ENCODE measurements at regions not wholly inside any gene's neighbourhood (a gene's known extent, or its start where the extent isn't known, plus 50 kb on each side); places are given as distances from the start of the nearest gene placed in this dataset.

DNA sequence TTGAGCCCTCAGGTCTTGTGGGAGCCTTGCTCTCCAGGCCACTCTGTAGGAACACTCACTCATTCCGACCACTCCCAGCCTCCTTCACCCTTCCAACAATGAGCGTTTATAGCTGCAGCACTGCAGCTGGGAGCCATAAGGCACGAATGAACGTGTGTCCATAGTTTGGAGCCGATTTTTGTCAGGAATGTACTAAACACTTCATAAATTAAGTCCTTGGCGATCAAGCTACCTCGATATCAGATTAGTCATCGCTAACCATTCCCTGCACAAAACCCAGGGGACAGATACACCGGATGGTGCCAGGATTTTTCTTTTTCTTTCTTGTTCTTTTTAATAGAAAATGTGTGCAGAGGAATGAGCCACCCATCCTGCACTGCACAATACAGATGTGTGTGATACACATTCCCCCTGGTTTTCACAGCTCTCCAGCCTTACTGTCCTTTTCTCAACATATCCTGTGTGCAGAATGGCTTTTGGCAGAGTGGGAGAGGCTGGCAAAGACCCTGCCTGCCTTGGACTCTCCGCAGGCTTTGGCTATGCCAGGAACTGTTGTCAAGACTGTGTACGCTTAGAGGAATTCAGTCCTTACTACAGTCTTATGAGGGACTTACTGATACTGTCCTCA lies 68.4 kb upstream of the ELAC2 start:
- no peak for DNase-seq
- Histone ChIP-seq H3K27me3 (peaks cover 0 to 4% (median 0%) of the 10 kb centered on the region in 4 donors), H3K4me3 (no peak overlapping the region), H3K36me3 (no peaks in the 10 kb centered on the region), H3K9me3 (no peaks in the 10 kb centered on the region), H3K4me1 (peaks cover 0 to 6% (median 0%) of the 10 kb centered on the region in 3 donors), H3K27ac (no peak overlapping the region)
- 38 to 48% methylated on average over 9 to 11 of the region's 11 CpGs for WGBS, 2 donors
- TF ChIP-seq, protein P1, sequence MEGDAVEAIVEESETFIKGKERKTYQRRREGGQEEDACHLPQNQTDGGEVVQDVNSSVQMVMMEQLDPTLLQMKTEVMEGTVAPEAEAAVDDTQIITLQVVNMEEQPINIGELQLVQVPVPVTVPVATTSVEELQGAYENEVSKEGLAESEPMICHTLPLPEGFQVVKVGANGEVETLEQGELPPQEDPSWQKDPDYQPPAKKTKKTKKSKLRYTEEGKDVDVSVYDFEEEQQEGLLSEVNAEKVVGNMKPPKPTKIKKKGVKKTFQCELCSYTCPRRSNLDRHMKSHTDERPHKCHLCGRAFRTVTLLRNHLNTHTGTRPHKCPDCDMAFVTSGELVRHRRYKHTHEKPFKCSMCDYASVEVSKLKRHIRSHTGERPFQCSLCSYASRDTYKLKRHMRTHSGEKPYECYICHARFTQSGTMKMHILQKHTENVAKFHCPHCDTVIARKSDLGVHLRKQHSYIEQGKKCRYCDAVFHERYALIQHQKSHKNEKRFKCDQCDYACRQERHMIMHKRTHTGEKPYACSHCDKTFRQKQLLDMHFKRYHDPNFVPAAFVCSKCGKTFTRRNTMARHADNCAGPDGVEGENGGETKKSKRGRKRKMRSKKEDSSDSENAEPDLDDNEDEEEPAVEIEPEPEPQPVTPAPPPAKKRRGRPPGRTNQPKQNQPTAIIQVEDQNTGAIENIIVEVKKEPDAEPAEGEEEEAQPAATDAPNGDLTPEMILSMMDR (IDR thresholded peaks at IDR 0.05) = no peak
- no peak for TF ChIP-seq POLR2A (IDR thresholded peaks at IDR 0.05)
- intact Hi-C loops (cut with DNase I) = no loop called here

- no peak for DNase-seq
- Histone ChIP-seq H3K9me3 (no peaks in the 10 kb centered on the region), H3K4me1 (peaks cover 0 to 6% (median 0%) of the 10 kb centered on the region in 3 donors), H3K4me3 (no peak overlapping the region), H3K27me3 (peaks cover 0 to 4% (median 0%) of the 10 kb centered on the region in 4 donors), H3K36me3 (no peaks in the 10 kb centered on the region), H3K27ac (no peak overlapping the region)
- no peak for TF ChIP-seq POLR2A (IDR thresholded peaks at IDR 0.05)
- TF ChIP-seq, protein P1 (IDR thresholded peaks at IDR 0.05) = no peak
- intact Hi-C loops (cut with DNase I) = no loop called here
- WGBS, 2 donors = 48 to 52% methylated on average over 2 of the region's 2 CpGs
These were observed 67.8 kb upstream of the ELAC2 start for GRCh38 chr17:13085578-13085977.

DNA sequence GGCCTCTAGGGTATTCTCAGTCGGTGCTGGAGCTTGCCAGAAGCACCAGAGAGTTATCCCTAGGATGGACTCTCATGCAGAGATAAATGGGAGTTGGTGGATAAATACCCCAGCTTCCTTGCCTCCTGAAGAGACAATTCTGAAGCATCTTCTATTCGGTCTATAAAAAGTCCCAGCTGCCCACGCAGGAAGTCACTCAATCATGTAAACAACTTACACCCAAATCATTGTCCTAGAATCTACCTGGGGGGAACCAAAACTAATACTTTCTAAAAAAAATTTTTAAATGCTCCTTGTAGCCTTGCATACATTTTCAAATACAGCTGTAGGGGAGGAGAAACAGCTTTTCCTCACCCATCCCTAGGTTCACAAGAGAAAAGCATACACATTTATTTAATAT lies 66.6 kb upstream of the ELAC2 start:
- Histone ChIP-seq H3K27ac (no peak overlapping the region), H3K4me3 (no peak overlapping the region), H3K4me1 (peaks cover 0 to 6% (median 0%) of the 10 kb centered on the region in 3 donors), H3K9me3 (no peaks in the 10 kb centered on the region), H3K27me3 (peaks cover 0 to 4% (median 0%) of the 10 kb centered on the region in 4 donors), H3K36me3 (no peaks in the 10 kb centered on the region)
- WGBS, 2 donors = 48 to 58% methylated on average over 3 of the region's 3 CpGs
- intact Hi-C loops (cut with DNase I) = no loop called here
- TF ChIP-seq, protein P1 (IDR thresholded peaks at IDR 0.05) = no peak
- no peak for DNase-seq

DNA sequence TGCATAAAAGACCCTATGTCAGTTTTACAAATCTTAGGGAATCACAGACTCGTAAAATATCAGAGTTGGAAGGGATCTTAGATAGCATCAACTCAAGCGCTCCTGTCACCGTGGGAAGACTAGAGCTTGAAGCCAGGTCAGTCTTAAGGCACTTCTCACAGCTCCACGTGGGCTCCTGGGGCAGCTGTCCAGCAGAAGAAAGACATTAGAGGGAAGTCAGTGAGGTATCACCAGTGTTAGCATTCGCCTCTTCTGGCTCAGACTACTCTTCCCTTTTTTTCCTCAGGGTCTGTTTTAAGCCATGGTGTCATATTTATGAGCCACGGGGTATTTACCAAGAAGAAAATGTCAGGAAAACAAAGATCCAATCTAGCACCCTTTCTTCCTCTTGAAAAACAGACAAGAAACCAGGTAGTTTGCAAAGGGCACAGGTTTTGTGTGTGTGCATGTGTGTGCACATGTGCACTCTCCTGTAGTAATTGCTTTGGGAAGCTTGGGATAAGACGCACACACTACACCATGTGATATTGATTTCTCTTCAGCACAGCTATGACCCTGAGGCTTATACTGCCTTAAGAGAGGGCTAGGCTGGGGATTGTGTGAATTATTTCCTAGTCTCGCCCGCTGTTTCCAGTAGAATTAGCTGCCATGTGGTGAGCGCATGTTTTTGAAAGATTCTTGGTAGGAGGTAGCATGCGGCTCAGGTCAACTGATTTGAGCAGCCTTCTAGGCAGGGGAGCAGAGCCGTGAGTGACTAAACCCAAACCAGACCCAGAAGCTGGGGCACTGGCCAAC lies 61.0 kb upstream of the ELAC2 start:
- Histone ChIP-seq H3K4me1 (no peaks in the 10 kb centered on the region), H3K27ac (no peak overlapping the region), H3K4me3 (no peak overlapping the region), H3K36me3 (no peaks in the 10 kb centered on the region), H3K27me3 (no peaks in the 10 kb centered on the region), H3K9me3 (no peaks in the 10 kb centered on the region)
- TF ChIP-seq, protein P1 (IDR thresholded peaks at IDR 0.05) = no peak
- no peak for TF ChIP-seq POLR2A (IDR thresholded peaks at IDR 0.05)
- 66 to 67% methylated on average over 8 of the region's 12 CpGs for WGBS, 2 donors
- no peak for DNase-seq
- intact Hi-C loops (cut with DNase I) = no loop called here

DNA sequence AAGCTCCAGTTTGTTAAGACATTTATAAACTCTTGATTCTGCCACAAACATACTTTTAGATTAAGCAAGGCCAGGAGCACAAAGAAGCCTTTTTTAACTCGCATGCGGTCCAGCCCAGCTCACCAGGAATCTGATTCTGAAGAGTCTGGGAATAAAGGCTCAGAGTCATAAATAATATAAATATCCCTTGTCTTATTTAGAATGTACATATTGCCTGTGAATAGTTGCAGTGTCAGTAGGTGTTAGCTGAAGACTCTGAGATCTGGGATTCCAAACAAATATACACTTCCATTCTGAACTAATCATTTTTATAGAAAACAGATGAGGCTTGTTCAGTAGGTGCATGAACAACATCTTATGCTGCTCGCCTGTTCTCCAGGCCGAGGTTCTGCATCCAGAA lies 59.1 kb upstream of the ELAC2 start:
- no peaks in the 10 kb centered on the region for H3K4me1 ChIP-seq
- no peaks in the 10 kb centered on the region for H3K27me3 ChIP-seq
- 73 to 78% methylated on average over 4 of the region's 4 CpGs for WGBS, 2 donors
- DNase-seq = no peak
- TF ChIP-seq, protein P1 (IDR thresholded peaks at IDR 0.05) = no peak
- no peak for TF ChIP-seq POLR2A (IDR thresholded peaks at IDR 0.05)
- no peak overlapping the region for H3K27ac ChIP-seq
- no peaks in the 10 kb centered on the region for H3K9me3 ChIP-seq
- intact Hi-C loops (cut with DNase I) = no loop called here
- H3K36me3 ChIP-seq = no peaks in the 10 kb centered on the region
- no peak overlapping the region for H3K4me3 ChIP-seq

All from esophagus squamous epithelium (tissue), 5 donors.